IMR-90 (cell line): ENCODE measurements at regions not wholly inside any gene's neighbourhood (a gene's known extent, or its start where the extent isn't known, plus 50 kb on each side); places are given as distances from the start of the nearest gene placed in this dataset.

Experiments
- ATAC-seq: fragments of 200-7000 bp; cut with Tn5 transposase; 2 replicates; pipeline ENCODE4 v1.9.1; 2020; ENCODE audit warnings: low read depth, mild to moderate bottlenecking, moderate library complexity
- BruUV-seq: library from RNA; stranded (reverse); fragments of 400-500 nt; replicated peaks from 2 replicates; lab custom pipeline; 2021; lab: Mats Ljungman, UMichigan
- CTCF ChIA-PET: fragments of 300-600 bp; formaldehyde crosslinking; extraction: SDS; loops from one replicate; lab custom pipeline; 2021; ENCODE audit warnings: antibody characterized with exemption; lab: Yijun Ruan, JAX
- POLR2A ChIA-PET: fragments of 300-600 bp; sonication (Branson Sonifier 250); formaldehyde crosslinking; loops from one replicate; lab custom pipeline; 2022; ENCODE audit warnings: antibody characterized with exemption; ENCODE audit not compliant: unreplicated experiment; lab: Charles Lee
- DNase-seq: peaks from one replicate; pipeline ENCODE4 v3.0.0; 2013
- H2AFZ ChIP-seq: replicated peaks from 2 replicates; pipeline ENCODE3; 2013; ENCODE audit warnings: low read length, mild to moderate bottlenecking; ENCODE audit not compliant: poor library complexity
- H2AK5ac ChIP-seq: 2 replicates; pipeline ENCODE4 v1.6.1; 2013; ENCODE audit warnings: low read depth, low read length, inconsistent platforms
- H2AK9ac ChIP-seq: replicated peaks from 2 replicates; pipeline ENCODE3; 2013; ENCODE audit warnings: mild to moderate bottlenecking, low read depth, low read length, moderate library complexity; ENCODE audit not compliant: poor library complexity
- H2BK120ac ChIP-seq: 2 replicates; pipeline ENCODE4 v1.6.1; 2013; ENCODE audit warnings: low read depth, low read length, inconsistent platforms
- H2BK15ac ChIP-seq: 3 replicates; pipeline ENCODE4 v1.6.1; 2013; ENCODE audit warnings: low read depth, low read length, inconsistent platforms
- H2BK20ac ChIP-seq: 2 replicates; pipeline ENCODE4 v1.6.1; 2013; ENCODE audit warnings: low read depth, mild to moderate bottlenecking, inconsistent platforms, low read length, moderate library complexity
- H2BK5ac ChIP-seq: 2 replicates; pipeline ENCODE4 v1.6.1; 2013; ENCODE audit warnings: mild to moderate bottlenecking, low read depth, low read length, inconsistent platforms; ENCODE audit not compliant: poor library complexity, severe bottlenecking
- H3K14ac ChIP-seq: replicated peaks from 2 replicates; pipeline ENCODE4 v1.6.1; 2013; ENCODE audit warnings: low read depth, low read length, inconsistent platforms
- H3K18ac ChIP-seq: 2 replicates; pipeline ENCODE4 v1.6.1; 2013; ENCODE audit warnings: low read depth, low read length, control low read depth
- H3K23ac ChIP-seq: 2 replicates; pipeline ENCODE4 v1.6.1; 2013; ENCODE audit warnings: low read depth, low read length, inconsistent platforms
- H3K27ac ChIP-seq: 2 replicates; pipeline ENCODE4 v1.5.1; 2013; ENCODE audit warnings: mild to moderate bottlenecking, control low read depth, low read length; ENCODE audit not compliant: insufficient read depth
- H3K27me3 ChIP-seq: 2 replicates; pipeline ENCODE4 v1.6.1; 2013; ENCODE audit warnings: low read length; ENCODE audit not compliant: control insufficient read depth, insufficient read depth
- H3K36me3 ChIP-seq: 2 replicates; pipeline ENCODE4 v1.6.1; 2013; ENCODE audit warnings: low read length, mixed read lengths; ENCODE audit not compliant: control insufficient read depth, insufficient read depth
- H3K4ac ChIP-seq: 2 replicates; pipeline ENCODE4 v1.6.1; 2013; ENCODE audit warnings: low read depth, low read length, inconsistent platforms
- H3K4me1 ChIP-seq: 2 replicates; pipeline ENCODE4 v1.6.1; 2013; ENCODE audit warnings: low read length, mixed read lengths; ENCODE audit not compliant: control insufficient read depth, insufficient read depth
- H3K4me2 ChIP-seq: 2 replicates; pipeline ENCODE4 v1.6.1; 2013; ENCODE audit warnings: low read depth, mild to moderate bottlenecking, control low read depth, low read length, moderate library complexity
- H3K4me3 ChIP-seq: 2 replicates; pipeline ENCODE4 v1.5.1; 2013; ENCODE audit warnings: low read depth, mild to moderate bottlenecking, control low read depth, low read length, moderate library complexity; ENCODE audit not compliant: insufficient read depth
- H3K56ac ChIP-seq: 2 replicates; pipeline ENCODE4 v1.6.1; 2013; ENCODE audit warnings: low read length, inconsistent platforms; ENCODE audit not compliant: insufficient read depth; ENCODE audit errors: extremely low read depth
- H3K79me1 ChIP-seq, 2 experiments: 2 replicates each; pipeline ENCODE4 v1.6.1; 2013; ENCODE audit warnings: low read length in 2 of 2, inconsistent platforms in 1 of 2, low read depth in 1 of 2
- H3K9ac ChIP-seq: 2 replicates; pipeline ENCODE4 v1.6.1; 2013; ENCODE audit warnings: low read depth, low read length, control low read depth
- H3K9me1 ChIP-seq: 2 replicates; pipeline ENCODE4 v1.6.1; 2013; ENCODE audit warnings: low read length, inconsistent platforms; ENCODE audit not compliant: insufficient read depth
- H3K9me3 ChIP-seq: 2 replicates; pipeline ENCODE4 v1.6.1; 2013; ENCODE audit warnings: low read length; ENCODE audit not compliant: control insufficient read depth, insufficient read depth
- H4K20me1 ChIP-seq: 2 replicates; pipeline ENCODE4 v1.6.1; 2013; ENCODE audit warnings: low read length, inconsistent platforms; ENCODE audit not compliant: insufficient read depth
- H4K5ac ChIP-seq: 2 replicates; pipeline ENCODE4 v1.6.1; 2013; ENCODE audit warnings: mild to moderate bottlenecking, low read depth, low read length, control low read depth
- H4K8ac ChIP-seq, 2 experiments: 2 replicates each; pipeline ENCODE4 v1.6.1; 2013; ENCODE audit warnings: low read depth in 2 of 2, low read length in 2 of 2, control low read depth in 1 of 2, inconsistent platforms in 1 of 2
- H4K91ac ChIP-seq: 2 replicates; pipeline ENCODE4 v1.6.1; 2013; ENCODE audit warnings: low read depth, low read length, inconsistent platforms; ENCODE audit not compliant: insufficient read depth
- BHLHE40 ChIP-seq: fragments of 150-350 bp; IDR thresholded peaks from 2 replicates; pipeline ENCODE4 v1.6.1; 2016; ENCODE audit warnings: mild to moderate bottlenecking, low read depth, low read length
- CEBPB ChIP-seq: IDR thresholded peaks from 2 replicates; pipeline ENCODE4 v1.6.1; 2012; ENCODE audit warnings: low read depth, low read length, improper control_type of control experiment
- CHD1 ChIP-seq: IDR thresholded peaks from 2 replicates; pipeline ENCODE4 v1.6.1; 2012; ENCODE audit warnings: low read depth, low read length, improper control_type of control experiment
- CTCF ChIP-seq: conservative IDR thresholded peaks from 2 replicates; pipeline ENCODE4 v1.5.1; 2012; ENCODE audit warnings: mild to moderate bottlenecking, low read depth, low read length, improper control_type of control experiment
- ELK1 ChIP-seq: fragments of 150-350 bp; IDR thresholded peaks from 2 replicates; pipeline ENCODE4 v1.6.1; 2016; ENCODE audit warnings: low read depth, mild to moderate bottlenecking, low read length, moderate library complexity, borderline replicate concordance
- FOS ChIP-seq: fragments of 150-350 bp; IDR thresholded peaks from 2 replicates; pipeline ENCODE4 v1.6.1; 2016; ENCODE audit warnings: low read depth, low read length
- MAFK ChIP-seq: IDR thresholded peaks from 2 replicates; pipeline ENCODE4 v1.6.1; 2012; ENCODE audit warnings: low read depth, low read length, improper control_type of control experiment
- MAZ ChIP-seq: IDR thresholded peaks from 2 replicates; pipeline ENCODE4 v1.6.1; 2012; ENCODE audit warnings: low read depth, mild to moderate bottlenecking, low read length, improper control_type of control experiment, moderate library complexity, borderline replicate concordance
- MXI1 ChIP-seq: IDR thresholded peaks from 2 replicates; pipeline ENCODE4 v1.6.1; 2012; ENCODE audit warnings: low read depth, mild to moderate bottlenecking, low read length, moderate library complexity, borderline replicate concordance
- NFE2L2 ChIP-seq: fragments of 150-350 bp; IDR thresholded peaks from 2 replicates; pipeline ENCODE4 v1.6.1; 2016; ENCODE audit warnings: low read depth, mild to moderate bottlenecking, low read length
- POLR2A ChIP-seq: IDR thresholded peaks from 2 replicates; pipeline ENCODE4 v1.6.1; 2012; ENCODE audit warnings: mild to moderate bottlenecking, low read depth, low read length
- RAD21 ChIP-seq: IDR thresholded peaks from 2 replicates; pipeline ENCODE4 v1.6.1; 2012; ENCODE audit warnings: low read length, improper control_type of control experiment
- RCOR1 ChIP-seq: IDR thresholded peaks from 2 replicates; pipeline ENCODE4 v1.6.1; 2012; ENCODE audit warnings: mild to moderate bottlenecking, low read length, improper control_type of control experiment; ENCODE audit not compliant: insufficient replicate concordance
- RFX5 ChIP-seq: IDR thresholded peaks from 2 replicates; pipeline ENCODE4 v1.8.0; 2012; ENCODE audit warnings: low read depth, mild to moderate bottlenecking, low read length, moderate library complexity
- SMC3 ChIP-seq: fragments of 150-350 bp; IDR thresholded peaks from 2 replicates; pipeline ENCODE4 v1.6.1; 2016; ENCODE audit warnings: low read depth, mild to moderate bottlenecking, antibody characterized with exemption, low read length, moderate library complexity
- USF2 ChIP-seq: fragments of 150-350 bp; IDR thresholded peaks from 2 replicates; pipeline ENCODE4 v1.6.1; 2017; ENCODE audit warnings: mild to moderate bottlenecking, antibody characterized with exemption, low read length, low read depth
- WGBS, 2 experiments: methylation state at CpG; one replicate each; pipeline versions ENCODE4 v1.1.5 to v1.1.7; 2013; ENCODE audit warnings: missing lambda C conversion rate in 2 of 2; ENCODE audit not compliant: insufficient read length in 1 of 2; ENCODE audit errors: extremely low coverage in 2 of 2; 5-methylcytosine and 5-hydroxymethylcytosine counted together
- dilution Hi-C: fragments of 300-500 bp; cut with HindIII; formaldehyde crosslinking; loops from one replicate; pipeline ENCODE4 v1.14.3; 2018; ENCODE audit warnings: low sequenced_read_pairs; ENCODE audit not compliant: unreplicated experiment
- in situ Hi-C: fragments of 300-500 bp; cut with MboI; formaldehyde crosslinking; loops from 3 replicates; pipeline ENCODE4 v1.14.3; 2019; ENCODE audit warnings: low sequenced_read_pairs, inconsistent platforms, mixed read lengths
- intact Hi-C: fragments of 100-400 bp; cut with micrococcal nuclease; formaldehyde crosslinking; loops from 2 replicates; pipeline ENCODE4 v1.10.0; 2022

- H3K79me1 ChIP-seq, result no peaks in the 10 kb centered on the region
- H3K4me3 ChIP-seq, result no peak overlapping the region
- H3K23ac ChIP-seq, result no peak overlapping the region
- H3K56ac ChIP-seq, result no peak overlapping the region
- no peak overlapping the region; the same call in 1 of the 2 replicates for H2AK5ac ChIP-seq
- H3K18ac ChIP-seq, result no peak overlapping the region
- ChIA-PET CTCF (no interaction called here), POLR2A (no interaction called here)
- TF ChIP-seq MXI1, result no peak
- TF ChIP-seq BHLHE40, result no peak
- TF ChIP-seq FOS, result no peak
- TF ChIP-seq CHD1, result no peak
- TF ChIP-seq MAFK, result no peak
- TF ChIP-seq CTCF, result no peak
- TF ChIP-seq CEBPB, result no peak
- TF ChIP-seq NFE2L2, result no peak
- TF ChIP-seq RCOR1, result no peak
- no peak for TF ChIP-seq SMC3
- TF ChIP-seq USF2, result no peak
- no peak for TF ChIP-seq RFX5
- TF ChIP-seq MAZ, result no peak
- TF ChIP-seq ELK1, result no peak
- TF ChIP-seq POLR2A, result no peak
- no peak for TF ChIP-seq RAD21
- no CpG with 5 or more reads among the region's 5 CpGs for WGBS, 2 experiments
- no peak overlapping the region for H3K4ac ChIP-seq
- H3K27ac ChIP-seq, result no peak overlapping the region
- H2BK5ac ChIP-seq, result no peak overlapping the region
- H2BK15ac ChIP-seq, result no peak overlapping the region
- H4K8ac ChIP-seq, result no peak overlapping the region
- no peaks in the 10 kb centered on the region for H3K36me3 ChIP-seq
- H2BK20ac ChIP-seq, result no peak overlapping the region
- H2AFZ ChIP-seq, result no peak overlapping the region
- no peak overlapping the region for H4K5ac ChIP-seq
- ATAC-seq, result no peak
- no peaks in the 10 kb centered on the region for H4K20me1 ChIP-seq
- dilution Hi-C loops, result no loop called here
- no peak overlapping the region for H4K91ac ChIP-seq
- H3K4me1 ChIP-seq, result no peaks in the 10 kb centered on the region
- no peak overlapping the region for H3K9ac ChIP-seq
- in situ Hi-C loops, result no loop called here
- H2AK9ac ChIP-seq, result no peak overlapping the region
- H3K4me2 ChIP-seq, result no peak overlapping the region
- no peak for DNase-seq
- intact Hi-C loops, result no loop called here
- H3K14ac ChIP-seq, result no peak overlapping the region; the same call in 1 of the 2 replicates
- H3K27me3 ChIP-seq, result no peaks in the 10 kb centered on the region
- no peaks in the 10 kb centered on the region for H3K9me1 ChIP-seq
- no peak overlapping the region; the same call in 1 of the 2 replicates for H2BK120ac ChIP-seq
- no peaks in the 10 kb centered on the region for H3K9me3 ChIP-seq
- no TSS peak for BruUV-seq
These were observed 92.2 kb downstream of the CDC7 start for GRCh38 chr1:91592716-91593477.
